Panc1 (cell line): ENCODE measurements at regions not wholly inside any gene's neighbourhood (a gene's known extent, or its start where the extent isn't known, plus 50 kb on each side); places are given as distances from the start of the nearest gene placed in this dataset.

Source experiments
- ATAC-seq: fragments of 200-7000 bp; cut with Tn5 transposase; 2 replicates; pipeline ENCODE4 v1.9.1; 2020; ENCODE audit warnings: mild to moderate bottlenecking, moderate library complexity
- BruUV-seq: library from RNA; stranded (reverse); fragments of 400-500 nt; replicated peaks from 2 replicates; lab custom pipeline; 2021; lab: Mats Ljungman, UMichigan
- CTCF ChIA-PET: fragments of 300-600 bp; sonication (Branson Sonifier 250); formaldehyde crosslinking; loops from one replicate; lab custom pipeline; 2022; ENCODE audit warnings: antibody characterized with exemption; lab: Charles Lee
- POLR2A ChIA-PET: fragments of 300-600 bp; sonication (Branson Sonifier 250); formaldehyde crosslinking; loops from one replicate; lab custom pipeline; 2022; ENCODE audit warnings: antibody characterized with exemption; lab: Charles Lee
- DNase-seq: peaks from one replicate; pipeline ENCODE4 v3.0.0-alpha.2; 2010; ENCODE audit warnings: low read depth, low spot score
- H3K27ac ChIP-seq: 2 replicates; pipeline ENCODE4 v1.5.1; 2011; ENCODE audit warnings: mild to moderate bottlenecking, low read length, inconsistent platforms
- H3K27me3 ChIP-seq: fragments of 200-500 bp; sonication (Bioruptor generic); 2 replicates; pipeline ENCODE4 v1.6.0; 2014; ENCODE audit warnings: low read length, inconsistent platforms; ENCODE audit not compliant: control insufficient read depth, insufficient read depth
- H3K36me3 ChIP-seq: fragments of 200-500 bp; sonication (Bioruptor generic); 2 replicates; pipeline ENCODE4 v1.5.1; 2014; ENCODE audit warnings: inconsistent platforms, mild to moderate bottlenecking, low read length, moderate library complexity; ENCODE audit not compliant: control insufficient read depth, insufficient read depth
- H3K4me1 ChIP-seq: 2 replicates; pipeline ENCODE4 v1.5.1; 2011; ENCODE audit warnings: inconsistent platforms, mild to moderate bottlenecking, low read length, moderate library complexity; ENCODE audit not compliant: control insufficient read depth, insufficient read depth
- H3K4me3 ChIP-seq, 2 experiments: 2 replicates each; pipeline ENCODE4 v1.5.1; 2011 to 2012; ENCODE audit warnings: low read depth in 2 of 2, low read length in 2 of 2, mild to moderate bottlenecking in 2 of 2, inconsistent platforms in 1 of 2, moderate library complexity in 1 of 2
- H3K9me3 ChIP-seq: fragments of 200-500 bp; sonication (Bioruptor generic); 2 replicates; pipeline ENCODE4 v1.5.1; 2014; ENCODE audit warnings: low read depth, mild to moderate bottlenecking, inconsistent platforms, low read length, moderate library complexity; ENCODE audit not compliant: control insufficient read depth, insufficient read depth
- CTCF ChIP-seq: fragments of 450-650 bp; IDR thresholded peaks from 2 replicates; pipeline ENCODE4 v1.5.1; 2017; ENCODE audit warnings: mild to moderate bottlenecking
- POLR2AphosphoS5 ChIP-seq: IDR thresholded peaks from 2 replicates; pipeline ENCODE4 v1.6.1; 2012; ENCODE audit warnings: mild to moderate bottlenecking, low read depth, low read length, moderate library complexity
- REST ChIP-seq, 2 experiments: IDR thresholded peaks; 2 replicates each; pipeline ENCODE4 v1.6.1; 2011 to 2012; ENCODE audit warnings: low read depth in 2 of 2, control low read depth in 1 of 2, low read length in 1 of 2, mild to moderate bottlenecking in 1 of 2, moderate library complexity in 1 of 2; ENCODE audit not compliant: insufficient read depth in 1 of 2
- SIN3A ChIP-seq: IDR thresholded peaks from 2 replicates; pipeline ENCODE4 v1.6.1; 2012; ENCODE audit warnings: low read depth, mild to moderate bottlenecking, low read length, moderate library complexity, borderline replicate concordance; ENCODE audit not compliant: insufficient read depth
- TCF7L2 ChIP-seq: IDR thresholded peaks from 2 replicates; pipeline ENCODE4 v1.6.1; 2011; ENCODE audit warnings: mild to moderate bottlenecking, low read depth, low read length, inconsistent platforms
- in situ Hi-C: cut with HindIII; loops from 2 replicates; pipeline ENCODE4 v1.10.0; 2016; ENCODE audit warnings: low sequenced_read_pairs, low pct_unique_long_range_greater_than_20kb
- intact Hi-C: fragments of 100-400 bp; cut with micrococcal nuclease; formaldehyde crosslinking; loops from one replicate; pipeline ENCODE4 v1.10.0; 2022; ENCODE audit not compliant: unreplicated experiment

- ChIA-PET POLR2A (no interaction called here), CTCF (no interaction called here)
- H3K27me3 ChIP-seq = peaks cover 9% of the 10 kb centered on the region
- no peaks in the 10 kb centered on the region for H3K4me1 ChIP-seq
- H3K9me3 ChIP-seq = no peaks in the 10 kb centered on the region
- ATAC-seq = peak; percentile 81
- H3K36me3 ChIP-seq = no peaks in the 10 kb centered on the region
- no peak for TF ChIP-seq POLR2AphosphoS5
- TF ChIP-seq TCF7L2 = no peak
- no peak for TF ChIP-seq CTCF
- no peak for TF ChIP-seq REST (IDR thresholded peaks at IDR 0.05; ENCODE audit: insufficient read depth in 1 of 2, low read depth in 2 of 2, low read length in 1 of 2)
- BruUV-seq = no TSS peak
- in situ Hi-C loops (no loop called here), intact Hi-C loops (no loop called here)
- H3K4me3 ChIP-seq = no peak overlapping the region
- DNase-seq = peak; percentile 46
- H3K27ac ChIP-seq = no peak overlapping the region
These were observed 383.2 kb upstream of the CCL2 start for GRCh38 chr17:33871720-33872540.

- no peak for TF ChIP-seq SIN3A
- no peak for TF ChIP-seq POLR2AphosphoS5
- TF ChIP-seq REST (IDR thresholded peaks at IDR 0.05; ENCODE audit: insufficient read depth in 1 of 2, low read depth in 2 of 2, low read length in 1 of 2) = no peak
- no peak for TF ChIP-seq TCF7L2
- no peak for TF ChIP-seq CTCF
- in situ Hi-C loops = no loop called here
- ATAC-seq (no peak), DNase-seq (no peak)
- no peaks in the 10 kb centered on the region for H3K36me3 ChIP-seq
- POLR2A ChIA-PET = no interaction called here
- no peak overlapping the region for H3K27ac ChIP-seq
- CTCF ChIA-PET = no interaction called here
- H3K27me3 ChIP-seq = peaks cover 9% of the 10 kb centered on the region
- intact Hi-C loops = no loop called here
- H3K4me1 ChIP-seq = no peaks in the 10 kb centered on the region
- no peaks in the 10 kb centered on the region for H3K9me3 ChIP-seq
- no peak overlapping the region for H3K4me3 ChIP-seq
- BruUV-seq = no TSS peak
These were observed 381.9 kb upstream of the CCL2 start for GRCh38 chr17:33873201-33873617.
